ENCODE measurements at regions not wholly inside any gene's neighbourhood (a gene's known extent, or its start where the extent isn't known, plus 50 kb on each side); places are given as distances from the start of the nearest gene placed in this dataset.

- DNase-seq (ENCODE audit: low read depth, low spot score) = peak; percentile 40
Measured at GRCh38 chr6:137353842-137354397, 134.7 kb upstream of the IFNGR1 start.

- no peak for DNase-seq (ENCODE audit: low read depth, low spot score)
Measured at GRCh38 chr6:137353346-137353745, 134.2 kb upstream of the IFNGR1 start.

GRCh38 chr6:137352859-137353258 is 133.7 kb upstream of the IFNGR1 start:
- no peak for DNase-seq (ENCODE audit: low read depth, low spot score)

GRCh38 chr6:137351890-137352289 is 132.7 kb upstream of the IFNGR1 start:
- no peak for DNase-seq (ENCODE audit: low read depth, low spot score)

GRCh38 chr6:137350857-137351256 is 131.7 kb upstream of the IFNGR1 start:
- no peak for DNase-seq (ENCODE audit: low read depth, low spot score)

- no peak for DNase-seq (ENCODE audit: low read depth, low spot score)
Measured at GRCh38 chr6:137349856-137350830, 131.0 kb upstream of the IFNGR1 start.

- DNase-seq (ENCODE audit: low read depth, low spot score) = no peak
Measured at GRCh38 chr6:137348777-137349176, 129.6 kb upstream of the IFNGR1 start.

GRCh38 chr6:137343241-137343640 is 124.1 kb upstream of the IFNGR1 start:
- DNase-seq (ENCODE audit: low read depth, low spot score) = no peak

- no peak for DNase-seq (ENCODE audit: low read depth, low spot score)
Measured at GRCh38 chr6:137342607-137343190, 123.5 kb upstream of the IFNGR1 start.

- no peak for DNase-seq (ENCODE audit: low read depth, low spot score)
Measured at GRCh38 chr6:137341681-137342195, 122.6 kb upstream of the IFNGR1 start.

- DNase-seq (ENCODE audit: low read depth, low spot score) = no peak
Measured at GRCh38 chr6:137339929-137340559, 120.9 kb upstream of the IFNGR1 start.

GRCh38 chr6:137334884-137335283 is 115.7 kb upstream of the IFNGR1 start:
- DNase-seq (ENCODE audit: low read depth, low spot score) = no peak

GRCh38 chr6:137334094-137334493 is 114.9 kb upstream of the IFNGR1 start:
- DNase-seq (ENCODE audit: low read depth, low spot score) = no peak

- no peak for DNase-seq (ENCODE audit: low read depth, low spot score)
Measured at GRCh38 chr6:137332637-137333280, 113.6 kb upstream of the IFNGR1 start.

GRCh38 chr6:137323860-137324259 is 104.7 kb upstream of the IFNGR1 start:
- no peak for DNase-seq (ENCODE audit: low read depth, low spot score)

GRCh38 chr6:137320271-137320670 is 101.1 kb upstream of the IFNGR1 start:
- no peak for DNase-seq (ENCODE audit: low read depth, low spot score)

GRCh38 chr6:137316626-137317025 is 97.4 kb upstream of the IFNGR1 start:
- no peak for DNase-seq (ENCODE audit: low read depth, low spot score)

GRCh38 chr6:137315081-137315480 is 95.9 kb upstream of the IFNGR1 start:
- no peak for DNase-seq (ENCODE audit: low read depth, low spot score)

GRCh38 chr6:137313928-137314855 is 95.0 kb upstream of the IFNGR1 start:
- peak; percentile 63 for DNase-seq (ENCODE audit: low read depth, low spot score)

GRCh38 chr6:137313211-137313610 is 94.0 kb upstream of the IFNGR1 start:
- no peak for DNase-seq (ENCODE audit: low read depth, low spot score)
